PC-3 (cell line): ENCODE measurements at regions not wholly inside any gene's neighbourhood (a gene's known extent, or its start where the extent isn't known, plus 50 kb on each side); places are given as distances from the start of the nearest gene placed in this dataset.

Experiments used
- ATAC-seq: fragments of 200-7000 bp; cut with Tn5 transposase; 2 replicates; pipeline ENCODE4 v1.9.1; 2020; ENCODE audit warnings: mild to moderate bottlenecking, moderate library complexity
- BruUV-seq: library from RNA; stranded (reverse); fragments of 400-500 nt; replicated peaks from 2 replicates; lab custom pipeline; 2021; lab: Mats Ljungman, UMichigan
- CTCF ChIA-PET: fragments of 300-600 bp; sonication (Branson Sonifier 250); formaldehyde crosslinking; loops from one replicate; lab custom pipeline; 2022; ENCODE audit warnings: antibody characterized with exemption; lab: Charles Lee
- POLR2A ChIA-PET: fragments of 300-600 bp; sonication (Branson Sonifier 250); formaldehyde crosslinking; loops from one replicate; lab custom pipeline; 2022; ENCODE audit warnings: antibody characterized with exemption; ENCODE audit not compliant: unreplicated experiment; lab: Charles Lee
- DNase-seq: peaks from one replicate; pipeline ENCODE4 v3.0.0-alpha.2; 2015
- H2AFZ ChIP-seq: fragments of 300-600 bp; sonication (generic); 2 replicates; pipeline ENCODE4 v1.6.0; 2016; ENCODE audit warnings: antibody characterized with exemption, low read length
- H3F3A ChIP-seq: fragments of 300-600 bp; sonication (generic); one replicate; pipeline ENCODE4 v1.6.0; 2017; ENCODE audit warnings: antibody characterized with exemption, low read length, control low read depth, mild to moderate bottlenecking; ENCODE audit not compliant: unreplicated experiment
- H3K27ac ChIP-seq: fragments of 300-600 bp; sonication (generic); 2 replicates; pipeline ENCODE4 v1.5.1; 2016; ENCODE audit warnings: mild to moderate bottlenecking, low read length
- H3K27me3 ChIP-seq: fragments of 300-600 bp; sonication (generic); 2 replicates; pipeline ENCODE4 v1.6.1; 2016; ENCODE audit warnings: low read length, mixed read lengths
- H3K36me3 ChIP-seq: fragments of 300-600 bp; sonication (generic); 2 replicates; pipeline ENCODE4 v1.6.1; 2016; ENCODE audit warnings: low read depth, mixed run types, low read length, mixed read lengths
- H3K4me1 ChIP-seq: fragments of 300-600 bp; sonication (generic); 2 replicates; pipeline ENCODE4 v1.5.1; 2016; ENCODE audit warnings: low read length; ENCODE audit not compliant: insufficient read depth
- H3K4me2 ChIP-seq: fragments of 300-600 bp; sonication (generic); 2 replicates; pipeline ENCODE4 v1.6.0; 2016; ENCODE audit warnings: low read length
- H3K4me3 ChIP-seq: fragments of 300-600 bp; sonication (generic); 2 replicates; pipeline ENCODE4 v1.5.1; 2016; ENCODE audit warnings: mild to moderate bottlenecking, low read length, mixed read lengths
- H3K79me2 ChIP-seq: fragments of 300-600 bp; sonication (generic); 2 replicates; pipeline ENCODE4 v1.6.1; 2017; ENCODE audit warnings: low read length, mixed read lengths
- H3K9ac ChIP-seq: fragments of 300-600 bp; sonication (generic); 2 replicates; pipeline ENCODE4 v1.6.0; 2016; ENCODE audit warnings: mild to moderate bottlenecking, low read length
- H3K9me2 ChIP-seq: fragments of 300-600 bp; sonication (generic); replicated peaks from 2 replicates; pipeline ENCODE4 v1.6.1; 2016; ENCODE audit warnings: mixed run types, low read length, mixed read lengths
- H3K9me3 ChIP-seq: fragments of 300-600 bp; sonication (generic); 2 replicates; pipeline ENCODE4 v1.6.1; 2016; ENCODE audit warnings: low read length, mixed read lengths
- H4K20me1 ChIP-seq: fragments of 300-600 bp; sonication (generic); 2 replicates; pipeline ENCODE4 v1.6.1; 2016; ENCODE audit warnings: low read length, mixed read lengths
- EZH2 ChIP-seq: fragments of 300-600 bp; sonication (generic); IDR thresholded peaks from one replicate; pipeline ENCODE4 v1.6.1; 2017; ENCODE audit warnings: antibody characterized with exemption, mild to moderate bottlenecking, low read length; ENCODE audit not compliant: unreplicated experiment
- EZH2phosphoT487 ChIP-seq: fragments of 300-600 bp; sonication (generic); IDR thresholded peaks from 2 replicates; pipeline ENCODE4 v1.6.1; 2018; ENCODE audit warnings: mild to moderate bottlenecking, antibody characterized with exemption, low read length, borderline replicate concordance
- intact Hi-C: fragments of 100-400 bp; cut with micrococcal nuclease; formaldehyde crosslinking; loops from 2 replicates; pipeline ENCODE4 v1.9.0; 2023
- TF ChIP-seq, protein P1 (sequence below): fragments of 300-600 bp; sonication (generic); conservative IDR thresholded peaks from 2 replicates; pipeline ENCODE4 v1.5.1; 2017; ENCODE audit warnings: antibody characterized with exemption, low read depth, mild to moderate bottlenecking, low read length

DNA sequence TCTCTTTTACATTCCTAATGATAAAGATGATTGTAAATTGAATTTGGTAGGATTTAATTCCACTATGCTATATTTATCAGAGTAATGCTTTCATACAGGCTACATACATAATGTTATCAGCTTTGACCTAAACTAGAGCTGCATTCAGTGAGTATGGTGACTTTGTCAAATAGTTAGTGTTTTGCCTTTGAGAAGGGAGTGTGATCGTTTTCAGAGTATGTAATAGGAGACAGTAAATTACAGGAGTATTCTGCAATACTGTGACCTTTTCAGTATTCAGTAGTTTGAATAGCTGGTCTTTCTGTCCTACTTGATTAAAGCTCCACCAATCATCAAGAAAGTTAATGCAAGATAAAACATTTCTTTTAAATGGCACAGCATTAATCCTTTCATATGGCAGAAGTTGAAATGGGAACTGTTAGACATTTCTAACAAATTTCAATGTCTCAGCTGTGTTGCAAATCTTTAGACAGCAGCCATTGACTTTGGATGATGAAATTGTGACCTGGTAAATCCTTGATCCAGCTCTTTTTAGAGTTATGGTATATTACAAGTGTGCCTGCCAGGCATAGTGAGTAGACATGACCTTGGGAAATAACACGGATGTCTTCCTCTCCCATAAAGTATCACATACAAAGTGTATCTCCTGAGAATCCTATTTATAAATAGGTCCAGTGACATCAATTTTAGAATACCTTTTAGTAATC lies 455.3 kb downstream of the KCTD8 start:
- ChIA-PET POLR2A (no interaction called here), CTCF (no interaction called here)
- H2AFZ ChIP-seq: no peak overlapping the region
- BruUV-seq: no TSS peak
- H3K27me3 ChIP-seq: no peaks in the 10 kb centered on the region
- no peaks in the 10 kb centered on the region for H4K20me1 ChIP-seq
- intact Hi-C loops: no loop called here
- H3K4me3 ChIP-seq: no peak overlapping the region
- no peaks in the 10 kb centered on the region for H3K36me3 ChIP-seq
- H3K27ac ChIP-seq: no peak overlapping the region
- no peak for DNase-seq
- H3F3A ChIP-seq: no peaks in the 10 kb centered on the region
- H3K9me2 ChIP-seq: no peaks in the 10 kb centered on the region
- TF ChIP-seq, protein P1, sequence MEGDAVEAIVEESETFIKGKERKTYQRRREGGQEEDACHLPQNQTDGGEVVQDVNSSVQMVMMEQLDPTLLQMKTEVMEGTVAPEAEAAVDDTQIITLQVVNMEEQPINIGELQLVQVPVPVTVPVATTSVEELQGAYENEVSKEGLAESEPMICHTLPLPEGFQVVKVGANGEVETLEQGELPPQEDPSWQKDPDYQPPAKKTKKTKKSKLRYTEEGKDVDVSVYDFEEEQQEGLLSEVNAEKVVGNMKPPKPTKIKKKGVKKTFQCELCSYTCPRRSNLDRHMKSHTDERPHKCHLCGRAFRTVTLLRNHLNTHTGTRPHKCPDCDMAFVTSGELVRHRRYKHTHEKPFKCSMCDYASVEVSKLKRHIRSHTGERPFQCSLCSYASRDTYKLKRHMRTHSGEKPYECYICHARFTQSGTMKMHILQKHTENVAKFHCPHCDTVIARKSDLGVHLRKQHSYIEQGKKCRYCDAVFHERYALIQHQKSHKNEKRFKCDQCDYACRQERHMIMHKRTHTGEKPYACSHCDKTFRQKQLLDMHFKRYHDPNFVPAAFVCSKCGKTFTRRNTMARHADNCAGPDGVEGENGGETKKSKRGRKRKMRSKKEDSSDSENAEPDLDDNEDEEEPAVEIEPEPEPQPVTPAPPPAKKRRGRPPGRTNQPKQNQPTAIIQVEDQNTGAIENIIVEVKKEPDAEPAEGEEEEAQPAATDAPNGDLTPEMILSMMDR: no peak
- TF ChIP-seq EZH2phosphoT487 (no peak), EZH2 (no peak)
- no peaks in the 10 kb centered on the region for H3K79me2 ChIP-seq
- no peak for ATAC-seq
- no peak overlapping the region for H3K4me2 ChIP-seq
- no peaks in the 10 kb centered on the region for H3K9me3 ChIP-seq
- no peaks in the 10 kb centered on the region for H3K4me1 ChIP-seq
- no peak overlapping the region for H3K9ac ChIP-seq

- Histone ChIP-seq H3K9ac (no peak overlapping the region), H2AFZ (no peak overlapping the region), H3F3A (no peaks in the 10 kb centered on the region), H3K4me2 (no peak overlapping the region), H3K79me2 (no peaks in the 10 kb centered on the region), H3K4me3 (no peak overlapping the region), H3K27ac (no peak overlapping the region), H3K36me3 (no peaks in the 10 kb centered on the region), H4K20me1 (no peaks in the 10 kb centered on the region), H3K9me2 (no peaks in the 10 kb centered on the region), H3K4me1 (no peaks in the 10 kb centered on the region), H3K9me3 (no peaks in the 10 kb centered on the region), H3K27me3 (no peaks in the 10 kb centered on the region)
- ATAC-seq (no peak), DNase-seq (no peak)
- TF ChIP-seq, protein P1: no peak
- TF ChIP-seq EZH2phosphoT487: no peak
- TF ChIP-seq EZH2: no peak
- POLR2A ChIA-PET: no interaction called here
- intact Hi-C loops: no loop called here
- BruUV-seq: no TSS peak
- CTCF ChIA-PET: no interaction called here
These were observed 448.9 kb downstream of the KCTD8 start for GRCh38 chr4:43999669-44000068.

- intact Hi-C loops: no loop called here
- H3K4me3 ChIP-seq: no peak overlapping the region
- CTCF ChIA-PET: no interaction called here
- POLR2A ChIA-PET: no interaction called here
- no peaks in the 10 kb centered on the region for H3K27me3 ChIP-seq
- DNase-seq (no peak), ATAC-seq (no peak)
- no peaks in the 10 kb centered on the region for H3F3A ChIP-seq
- no peaks in the 10 kb centered on the region for H3K79me2 ChIP-seq
- H3K4me1 ChIP-seq: no peaks in the 10 kb centered on the region
- no peaks in the 10 kb centered on the region for H4K20me1 ChIP-seq
- H3K4me2 ChIP-seq: no peak overlapping the region
- no TSS peak for BruUV-seq
- no peaks in the 10 kb centered on the region for H3K36me3 ChIP-seq
- H3K9me2 ChIP-seq: no peaks in the 10 kb centered on the region
- H2AFZ ChIP-seq: no peak overlapping the region
- H3K27ac ChIP-seq: no peak overlapping the region
- no peak for TF ChIP-seq EZH2phosphoT487
- no peak for TF ChIP-seq EZH2
- TF ChIP-seq, protein P1: no peak
- no peaks in the 10 kb centered on the region for H3K9me3 ChIP-seq
- no peak overlapping the region for H3K9ac ChIP-seq
These were observed 446.2 kb downstream of the KCTD8 start for GRCh38 chr4:44002368-44002767.
